ENCODE measurements at regions not wholly inside any gene's neighbourhood (a gene's known extent, or its start where the extent isn't known, plus 50 kb on each side); places are given as distances from the start of the nearest gene placed in this dataset.

DNA sequence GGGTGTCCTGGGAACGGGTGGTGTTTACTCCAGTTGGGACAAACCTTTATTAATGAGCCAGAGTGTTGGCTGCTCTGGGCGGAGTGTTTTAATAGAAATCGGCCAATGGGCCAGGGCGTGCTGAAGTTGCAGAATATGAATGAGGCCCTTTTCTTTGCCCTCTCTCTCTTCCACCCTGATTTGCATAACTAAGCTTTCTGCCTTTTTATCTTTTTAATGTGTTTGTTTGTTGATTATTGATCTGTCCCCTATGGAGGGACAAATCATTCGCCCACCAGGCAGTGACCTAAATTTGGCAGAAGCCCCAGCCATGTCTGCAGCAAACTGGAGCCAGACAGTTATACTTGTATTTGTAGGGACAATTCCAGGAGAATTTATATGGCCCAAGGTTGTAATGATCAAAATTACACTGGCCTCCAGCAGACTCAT is 420.9 kb downstream of the PREX1 start:
- no peaks in the 10 kb centered on the region; a peak in 2 of 5 replicates for H3K27me3 ChIP-seq (ENCODE audit: control insufficient read depth in 1 of 2, insufficient read depth in 2 of 2, low read length in 2 of 2)
- ATAC-seq, result no peak
- CTCF ChIA-PET (ENCODE audit: low intra/inter-chr PET ratio, low total read pairs), result no interaction called here
- TF ChIP-seq ZNF577 (CRISPR knock-in tag; IDR thresholded peaks at IDR 0.05; ENCODE audit: borderline replicate concordance, low read depth) (no peak), ZNF343 (CRISPR knock-in tag; IDR thresholded peaks at IDR 0.05) (no peak), ZNF75D (CRISPR knock-in tag; IDR thresholded peaks at IDR 0.05; ENCODE audit: borderline replicate concordance) (no peak), DMAP1 (CRISPR knock-in tag; IDR thresholded peaks at IDR 0.05) (no peak)
- TF ChIP-seq, protein P1, sequence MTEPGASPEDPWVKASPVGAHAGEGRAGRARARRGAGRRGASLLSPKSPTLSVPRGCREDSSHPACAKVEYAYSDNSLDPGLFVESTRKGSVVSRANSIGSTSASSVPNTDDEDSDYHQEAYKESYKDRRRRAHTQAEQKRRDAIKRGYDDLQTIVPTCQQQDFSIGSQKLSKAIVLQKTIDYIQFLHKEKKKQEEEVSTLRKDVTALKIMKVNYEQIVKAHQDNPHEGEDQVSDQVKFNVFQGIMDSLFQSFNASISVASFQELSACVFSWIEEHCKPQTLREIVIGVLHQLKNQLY (CRISPR knock-in tag; IDR thresholded peaks at IDR 0.05), result no peak
- TF ChIP-seq, protein P2, sequence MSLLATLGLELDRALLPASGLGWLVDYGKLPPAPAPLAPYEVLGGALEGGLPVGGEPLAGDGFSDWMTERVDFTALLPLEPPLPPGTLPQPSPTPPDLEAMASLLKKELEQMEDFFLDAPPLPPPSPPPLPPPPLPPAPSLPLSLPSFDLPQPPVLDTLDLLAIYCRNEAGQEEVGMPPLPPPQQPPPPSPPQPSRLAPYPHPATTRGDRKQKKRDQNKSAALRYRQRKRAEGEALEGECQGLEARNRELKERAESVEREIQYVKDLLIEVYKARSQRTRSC (CRISPR knock-in tag; IDR thresholded peaks at IDR 0.05; ENCODE audit: low read depth), result no peak
- TF ChIP-seq, protein P3, sequence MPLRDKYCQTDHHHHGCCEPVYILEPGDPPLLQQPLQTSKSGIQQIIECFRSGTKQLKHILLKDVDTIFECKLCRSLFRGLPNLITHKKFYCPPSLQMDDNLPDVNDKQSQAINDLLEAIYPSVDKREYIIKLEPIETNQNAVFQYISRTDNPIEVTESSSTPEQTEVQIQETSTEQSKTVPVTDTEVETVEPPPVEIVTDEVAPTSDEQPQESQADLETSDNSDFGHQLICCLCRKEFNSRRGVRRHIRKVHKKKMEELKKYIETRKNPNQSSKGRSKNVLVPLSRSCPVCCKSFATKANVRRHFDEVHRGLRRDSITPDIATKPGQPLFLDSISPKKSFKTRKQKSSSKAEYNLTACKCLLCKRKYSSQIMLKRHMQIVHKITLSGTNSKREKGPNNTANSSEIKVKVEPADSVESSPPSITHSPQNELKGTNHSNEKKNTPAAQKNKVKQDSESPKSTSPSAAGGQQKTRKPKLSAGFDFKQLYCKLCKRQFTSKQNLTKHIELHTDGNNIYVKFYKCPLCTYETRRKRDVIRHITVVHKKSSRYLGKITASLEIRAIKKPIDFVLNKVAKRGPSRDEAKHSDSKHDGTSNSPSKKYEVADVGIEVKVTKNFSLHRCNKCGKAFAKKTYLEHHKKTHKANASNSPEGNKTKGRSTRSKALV (CRISPR knock-in tag; IDR thresholded peaks at IDR 0.05), result no peak
- TF ChIP-seq, protein P4, sequence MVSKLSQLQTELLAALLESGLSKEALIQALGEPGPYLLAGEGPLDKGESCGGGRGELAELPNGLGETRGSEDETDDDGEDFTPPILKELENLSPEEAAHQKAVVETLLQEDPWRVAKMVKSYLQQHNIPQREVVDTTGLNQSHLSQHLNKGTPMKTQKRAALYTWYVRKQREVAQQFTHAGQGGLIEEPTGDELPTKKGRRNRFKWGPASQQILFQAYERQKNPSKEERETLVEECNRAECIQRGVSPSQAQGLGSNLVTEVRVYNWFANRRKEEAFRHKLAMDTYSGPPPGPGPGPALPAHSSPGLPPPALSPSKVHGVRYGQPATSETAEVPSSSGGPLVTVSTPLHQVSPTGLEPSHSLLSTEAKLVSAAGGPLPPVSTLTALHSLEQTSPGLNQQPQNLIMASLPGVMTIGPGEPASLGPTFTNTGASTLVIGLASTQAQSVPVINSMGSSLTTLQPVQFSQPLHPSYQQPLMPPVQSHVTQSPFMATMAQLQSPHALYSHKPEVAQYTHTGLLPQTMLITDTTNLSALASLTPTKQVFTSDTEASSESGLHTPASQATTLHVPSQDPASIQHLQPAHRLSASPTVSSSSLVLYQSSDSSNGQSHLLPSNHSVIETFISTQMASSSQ (IDR thresholded peaks at IDR 0.05; ENCODE audit: low read depth), result no peak
- TF ChIP-seq, protein P4 (CRISPR knock-in tag; IDR thresholded peaks at IDR 0.05; ENCODE audit: borderline replicate concordance), result no peak
- TF ChIP-seq, protein P5, sequence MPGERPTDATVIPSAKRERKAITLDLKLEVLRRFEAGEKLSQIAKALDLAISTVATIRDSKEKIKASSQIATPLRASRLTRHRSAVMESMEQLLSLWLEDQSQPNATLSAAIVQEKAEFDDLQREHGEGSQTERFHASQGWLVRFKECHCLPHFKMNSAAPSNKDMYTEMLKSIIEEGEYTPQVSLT (CRISPR knock-in tag; IDR thresholded peaks at IDR 0.05; ENCODE audit: borderline replicate concordance, low read depth), result no peak
- TF ChIP-seq, protein P6, sequence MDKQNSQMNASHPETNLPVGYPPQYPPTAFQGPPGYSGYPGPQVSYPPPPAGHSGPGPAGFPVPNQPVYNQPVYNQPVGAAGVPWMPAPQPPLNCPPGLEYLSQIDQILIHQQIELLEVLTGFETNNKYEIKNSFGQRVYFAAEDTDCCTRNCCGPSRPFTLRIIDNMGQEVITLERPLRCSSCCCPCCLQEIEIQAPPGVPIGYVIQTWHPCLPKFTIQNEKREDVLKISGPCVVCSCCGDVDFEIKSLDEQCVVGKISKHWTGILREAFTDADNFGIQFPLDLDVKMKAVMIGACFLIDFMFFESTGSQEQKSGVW (CRISPR knock-in tag; IDR thresholded peaks at IDR 0.05; ENCODE audit: borderline replicate concordance), result no peak
- TF ChIP-seq, protein P7, sequence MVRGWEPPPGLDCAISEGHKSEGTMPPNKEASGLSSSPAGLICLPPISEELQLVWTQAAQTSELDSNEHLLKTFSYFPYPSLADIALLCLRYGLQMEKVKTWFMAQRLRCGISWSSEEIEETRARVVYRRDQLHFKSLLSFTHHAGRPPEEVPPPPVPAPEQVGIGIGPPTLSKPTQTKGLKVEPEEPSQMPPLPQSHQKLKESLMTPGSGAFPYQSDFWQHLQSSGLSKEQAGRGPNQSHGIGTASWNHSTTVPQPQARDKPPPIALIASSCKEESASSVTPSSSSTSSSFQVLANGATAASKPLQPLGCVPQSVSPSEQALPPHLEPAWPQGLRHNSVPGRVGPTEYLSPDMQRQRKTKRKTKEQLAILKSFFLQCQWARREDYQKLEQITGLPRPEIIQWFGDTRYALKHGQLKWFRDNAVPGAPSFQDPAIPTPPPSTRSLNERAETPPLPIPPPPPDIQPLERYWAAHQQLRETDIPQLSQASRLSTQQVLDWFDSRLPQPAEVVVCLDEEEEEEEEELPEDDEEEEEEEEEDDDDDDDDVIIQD (CRISPR knock-in tag; IDR thresholded peaks at IDR 0.05; ENCODE audit: low read depth), result no peak
- TF ChIP-seq, protein P8, sequence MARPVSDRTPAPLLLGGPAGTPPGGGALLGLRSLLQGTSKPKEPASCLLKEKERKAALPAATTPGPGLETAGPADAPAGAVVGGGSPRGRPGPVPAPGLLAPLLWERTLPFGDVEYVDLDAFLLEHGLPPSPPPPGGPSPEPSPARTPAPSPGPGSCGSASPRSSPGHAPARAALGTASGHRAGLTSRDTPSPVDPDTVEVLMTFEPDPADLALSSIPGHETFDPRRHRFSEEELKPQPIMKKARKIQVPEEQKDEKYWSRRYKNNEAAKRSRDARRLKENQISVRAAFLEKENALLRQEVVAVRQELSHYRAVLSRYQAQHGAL (CRISPR knock-in tag; IDR thresholded peaks at IDR 0.05; ENCODE audit: not compliant biosample characterization), result no peak

More for the DNA sequence above, 420.9 kb downstream of the PREX1 start:
- FAIRE-seq (no peak), DNase-seq (ENCODE audit: low spot score) (no peak)
- Histone ChIP-seq H3K36me3 (replicated peaks in 1 of 2; ENCODE audit: control insufficient read depth in 1 of 2, insufficient read depth in 2 of 2, low read length in 2 of 2) (no peaks in the 10 kb centered on the region), H3K9me3 (ENCODE audit: low read length) (no peaks in the 10 kb centered on the region), H3K4me2 (ENCODE audit: low read depth, low read length) (no peak overlapping the region), H2AFZ (ENCODE audit: low read length) (no peak overlapping the region), H4K20me1 (ENCODE audit: insufficient read depth, low read length) (no peaks in the 10 kb centered on the region), H3K4me1 (ENCODE audit: insufficient read depth, low read length) (peaks cover 72% of the 10 kb centered on the region), H3K9ac (ENCODE audit: insufficient read depth, low read depth, low read length) (no peak overlapping the region), H3K79me2 (ENCODE audit: insufficient read depth, low read length) (no peaks in the 10 kb centered on the region), H3K27ac (ENCODE audit: extremely low read length, insufficient read depth, low read length) (no peak overlapping the region), H3K4me3 (replicated peaks in 1 of 3; ENCODE audit: insufficient read depth in 1 of 3, low read depth in 2 of 3, low read length in 3 of 3) (no peak overlapping the region)
- intact Hi-C loops (cut with micrococcal nuclease; ENCODE audit: unreplicated experiment) (loop anchor here (1.0 to 5.0 kb wide), 2 partner anchors 50 to 214 kb away; no protein-coding TSS in a partner anchor), in situ Hi-C loops (cut with HindIII; ENCODE audit: extremely low pct_ligation_motif_present, low pct_unique_long_range_greater_than_20kb) (loop anchor here (25.0 kb wide), 1 partner anchor 205 kb away; no protein-coding TSS in a partner anchor)
- BruUV-seq (replicated peaks), result no TSS peak
- POLR2A ChIA-PET, result no interaction called here
- WGBS (ENCODE audit: low lambda C conversion rate), result 50% methylated on average over 5 of the region's 5 CpGs
